Tibial artery (tissue), 4 donors: ENCODE measurements at regions not wholly inside any gene's neighbourhood (a gene's known extent, or its start where the extent isn't known, plus 50 kb on each side); places are given as distances from the start of the nearest gene placed in this dataset.

ENCODE experiments used
- DNase-seq, 2 donors: peaks; one replicate each; pipeline ENCODE4 v3.0.0-alpha.2; 2019
- H3K27ac ChIP-seq, 2 donors: fragments of 200-600 bp; sonication (generic) in 1 of 2; 1 replicate in 1 of 2; 2 replicates in 1 of 2; pipeline ENCODE4 v1.5.1; 2018 to 2019; ENCODE audit warnings: mild to moderate bottlenecking in 1 of 2
- H3K27me3 ChIP-seq, 2 donors: fragments of 200-600 bp; sonication (generic) in 1 of 2; one replicate each; pipeline versions ENCODE4 v1.5.1 to v1.6.0; 2016 to 2019
- H3K36me3 ChIP-seq, 3 donors: fragments of 200-600 bp; sonication (generic) in 2 of 3; one replicate each; pipeline ENCODE4 v1.5.1; 2016 to 2019; ENCODE audit warnings: mild to moderate bottlenecking in 2 of 3
- H3K4me1 ChIP-seq, 4 donors: fragments of 200-600 bp; sonication (generic) in 2 of 4; 1 replicate in 3 of 4; 2 replicates in 1 of 4; pipeline ENCODE4 v1.5.1; 2016 to 2019
- H3K4me3 ChIP-seq, 2 donors: fragments of 200-600 bp; sonication (generic) in 1 of 2; 1 replicate in 1 of 2; 2 replicates in 1 of 2; pipeline ENCODE4 v1.5.1; 2018 to 2019; ENCODE audit warnings: mild to moderate bottlenecking in 2 of 2
- H3K9me3 ChIP-seq, 3 donors: fragments of 200-600 bp; sonication (generic) in 1 of 3; one replicate each; pipeline ENCODE4 v1.5.1; 2016 to 2019
- CTCF ChIP-seq, 2 experiments: fragments of 200-600 bp in 1 of 2; fragments of 450-650 bp in 1 of 2; IDR thresholded peaks; one replicate each; pipeline ENCODE4 v1.5.1; 2017 to 2019; ENCODE audit warnings: antibody characterized with exemption in 2 of 2, mild to moderate bottlenecking in 1 of 2, moderate library complexity in 1 of 2
- intact Hi-C: fragments of 100-400 bp; cut with DNase I; formaldehyde crosslinking; loops from one replicate; pipeline ENCODE4 v1.15.0; 2023; ENCODE audit warnings: low total_unique reads

GRCh38 chr11:121696931-121697670 lies 244.3 kb upstream of the SORL1-AS1 start:
- no peak for DNase-seq
- no peaks in the 10 kb centered on the region for H3K27me3 ChIP-seq
- H3K27ac ChIP-seq, result peak overlapping the region; percentile 69 to 84
- peaks cover 0 to 18% (median 10%) of the 10 kb centered on the region in 4 donors for H3K4me1 ChIP-seq
- peak overlapping the region in 1 of 2 donors; percentile 35 for H3K4me3 ChIP-seq
- no peak for TF ChIP-seq CTCF (IDR thresholded peaks at IDR 0.05)
- intact Hi-C loops, result no loop called here
- no peaks in the 10 kb centered on the region for H3K9me3 ChIP-seq
- H3K36me3 ChIP-seq, result no peaks in the 10 kb centered on the region

- intact Hi-C loops, result no loop called here
- peak in 1 of 2 donors; percentile 73 for DNase-seq
- Histone ChIP-seq H3K27ac (peak overlapping the region; percentile 69 to 84), H3K4me3 (peak overlapping the region; percentile 6 to 35), H3K4me1 (peaks cover 0 to 18% (median 10%) of the 10 kb centered on the region in 4 donors), H3K36me3 (no peaks in the 10 kb centered on the region), H3K9me3 (no peaks in the 10 kb centered on the region), H3K27me3 (no peaks in the 10 kb centered on the region)
- no peak for TF ChIP-seq CTCF (IDR thresholded peaks at IDR 0.05)
Measured at GRCh38 chr11:121696177-121696871, 243.6 kb upstream of the SORL1-AS1 start.

GRCh38 chr11:121692236-121692635 lies 239.5 kb upstream of the SORL1-AS1 start:
- TF ChIP-seq CTCF (IDR thresholded peaks at IDR 0.05), result no peak
- Histone ChIP-seq H3K36me3 (no peaks in the 10 kb centered on the region), H3K27ac (no peak overlapping the region), H3K4me1 (peaks cover 0 to 26% (median 13%) of the 10 kb centered on the region in 4 donors), H3K9me3 (no peaks in the 10 kb centered on the region), H3K4me3 (no peak overlapping the region), H3K27me3 (no peaks in the 10 kb centered on the region)
- DNase-seq, result no peak
- intact Hi-C loops, result no loop called here

- H3K36me3 ChIP-seq, result no peaks in the 10 kb centered on the region
- no peak overlapping the region for H3K4me3 ChIP-seq
- no peaks in the 10 kb centered on the region for H3K9me3 ChIP-seq
- no peak overlapping the region for H3K27ac ChIP-seq
- intact Hi-C loops, result no loop called here
- no peak for DNase-seq
- TF ChIP-seq CTCF (IDR thresholded peaks at IDR 0.05), result no peak
- H3K27me3 ChIP-seq, result no peaks in the 10 kb centered on the region
- peaks cover 0 to 20% (median 8%) of the 10 kb centered on the region in 4 donors for H3K4me1 ChIP-seq
Measured at GRCh38 chr11:121688860-121689614, 236.3 kb upstream of the SORL1-AS1 start.

- no peaks in the 10 kb centered on the region for H3K27me3 ChIP-seq
- H3K4me1 ChIP-seq, result peaks cover 0 to 20% (median 8%) of the 10 kb centered on the region in 4 donors
- peak overlapping the region; percentile 1 to 8 for H3K27ac ChIP-seq
- H3K4me3 ChIP-seq, result no peak overlapping the region
- no peak for DNase-seq
- no peak for TF ChIP-seq CTCF (IDR thresholded peaks at IDR 0.05)
- intact Hi-C loops, result no loop called here
- no peaks in the 10 kb centered on the region for H3K36me3 ChIP-seq
- no peaks in the 10 kb centered on the region for H3K9me3 ChIP-seq
Measured at GRCh38 chr11:121688055-121688491, 235.3 kb upstream of the SORL1-AS1 start.
